Activated T-cell treated with anti-CD3 and anti-CD28 coated beads for 48 hours (primary cell): ENCODE measurements at regions not wholly inside any gene's neighbourhood (a gene's known extent, or its start where the extent isn't known, plus 50 kb on each side); places are given as distances from the start of the nearest gene placed in this dataset.

Experiments used
- DNase-seq: peaks from one replicate; pipeline ENCODE4 v3.0.0-alpha.2; 2020; ENCODE audit warnings: low read depth

DNA sequence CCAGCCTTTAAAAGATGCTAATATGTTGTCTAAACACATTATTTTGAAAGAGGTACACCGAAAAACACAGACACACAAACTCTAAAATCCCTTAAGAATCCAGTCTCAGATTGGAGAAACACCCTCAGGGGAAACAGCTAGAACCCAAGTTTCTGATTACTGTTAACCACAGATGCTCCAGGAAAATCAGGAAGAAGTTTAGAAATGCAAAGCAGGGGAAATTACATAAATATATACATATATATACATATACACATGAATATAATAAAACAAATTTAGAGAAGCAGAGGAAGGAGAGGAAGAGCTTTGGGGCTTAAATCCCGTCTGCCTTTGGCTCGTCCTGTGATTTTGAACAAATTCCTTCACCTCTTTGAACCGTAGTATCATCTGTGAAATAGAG, 73.2 kb upstream of the KLF4 start:
- no peak for DNase-seq

- no peak for DNase-seq
Observed at GRCh38 chr9:107559494-107560086, 70.0 kb upstream of the KLF4 start.

DNA sequence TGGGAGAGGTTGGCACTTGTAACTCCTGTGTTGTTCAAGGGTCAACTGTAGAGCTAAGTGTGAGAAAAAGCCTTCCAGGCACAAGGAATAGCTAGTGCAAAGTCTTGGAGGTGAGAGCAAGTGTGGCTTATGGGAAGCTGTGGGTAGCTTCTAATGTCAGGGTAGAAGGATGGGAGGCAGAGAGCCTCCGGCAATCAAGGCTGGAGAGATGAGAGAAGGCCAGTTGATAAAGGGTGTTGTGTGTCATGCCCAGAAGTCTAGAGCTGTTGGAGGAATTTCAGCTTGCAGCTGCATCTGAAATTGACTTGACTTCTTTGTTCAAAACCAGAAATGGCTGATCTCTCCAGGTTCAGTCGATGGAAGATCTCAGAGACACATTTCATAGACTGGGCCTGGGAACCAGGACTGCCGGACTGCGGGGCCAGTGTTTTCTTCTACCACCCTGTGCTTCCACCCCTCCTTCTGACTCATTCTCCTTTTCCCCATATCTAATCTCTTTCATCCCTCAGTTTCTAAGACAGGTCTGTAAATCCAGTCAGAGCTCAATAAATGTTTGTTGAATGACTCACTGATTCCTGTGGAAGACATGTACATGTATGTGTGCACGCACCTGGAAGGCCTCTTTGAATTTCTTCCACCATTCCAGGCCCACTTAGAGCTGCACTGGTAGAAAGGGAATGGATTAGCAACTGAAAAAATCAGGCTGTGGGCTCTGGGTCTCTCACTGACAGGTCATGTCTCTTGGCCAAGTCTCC, 67.8 kb upstream of the KLF4 start:
- no peak for DNase-seq

GRCh38 chr9:107554636-107555035, 65.1 kb upstream of the KLF4 start:
- DNase-seq: no peak

- no peak for DNase-seq
Observed at GRCh38 chr9:107548298-107549142, 59.0 kb upstream of the KLF4 start.

DNA sequence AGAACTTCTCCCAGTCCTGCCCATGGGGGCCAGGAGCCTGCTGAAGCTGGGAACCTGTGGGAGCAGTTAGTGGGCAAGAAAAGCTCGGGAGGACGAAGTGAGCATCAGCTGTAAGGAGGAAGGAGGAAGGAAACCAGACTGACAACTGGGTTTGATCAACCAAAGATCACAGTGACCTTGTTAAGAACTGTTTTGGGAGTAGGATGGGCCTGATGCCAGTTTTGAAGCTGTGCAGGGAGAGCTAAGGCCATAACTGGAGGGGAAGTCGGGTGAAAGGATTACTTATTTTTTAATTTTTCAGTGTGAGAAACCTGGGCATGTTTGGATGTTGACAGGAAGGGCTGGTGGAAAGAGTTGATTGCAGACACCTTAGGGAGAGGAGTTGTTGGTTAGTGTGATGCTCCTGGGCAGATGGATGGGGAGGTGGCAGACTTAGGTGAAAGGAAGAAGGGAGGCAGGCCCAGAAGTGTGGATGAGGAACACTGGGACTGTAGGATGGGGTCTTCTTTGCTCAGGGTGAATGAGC, 58.3 kb upstream of the KLF4 start:
- DNase-seq: no peak

DNA sequence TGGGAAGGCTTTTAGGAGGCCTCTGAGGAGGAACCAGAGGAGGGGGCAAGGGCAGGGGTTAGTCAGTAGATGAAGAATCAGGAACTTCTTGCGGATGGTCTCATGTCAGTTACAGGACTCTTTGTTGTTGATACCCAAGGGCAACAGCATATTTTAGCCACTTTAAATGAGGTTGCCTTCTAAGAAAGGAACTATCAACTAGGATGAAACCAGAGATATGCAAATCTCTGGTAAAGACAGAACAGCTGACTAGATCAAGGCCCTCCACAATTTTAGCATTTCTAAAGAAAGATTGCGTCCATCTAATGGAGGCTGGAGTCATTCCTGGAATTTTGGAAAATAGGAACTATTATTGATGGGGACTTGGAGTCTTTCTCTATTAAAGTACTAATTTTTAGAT, 57.7 kb upstream of the KLF4 start:
- no peak for DNase-seq

GRCh38 chr9:107546859-107547258, 57.3 kb upstream of the KLF4 start:
- no peak for DNase-seq

DNA sequence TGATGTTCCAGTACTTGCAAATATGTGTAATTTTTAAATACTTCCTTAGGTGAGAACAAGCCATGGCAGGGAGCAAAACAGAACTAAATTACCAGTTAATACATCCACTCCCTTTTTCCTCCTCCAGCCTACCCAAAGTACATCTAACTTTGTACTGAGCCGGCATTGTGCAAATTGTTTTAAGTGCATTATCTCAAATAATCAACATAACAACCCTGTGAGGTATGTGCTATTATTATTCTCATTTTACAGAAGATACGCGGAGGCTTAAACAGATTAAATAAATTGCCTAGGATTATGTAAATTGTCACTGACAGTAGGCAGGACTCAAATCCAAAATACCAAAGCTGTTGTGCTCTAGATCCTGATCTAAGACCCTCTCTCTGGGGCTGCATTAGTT, 55.5 kb upstream of the KLF4 start:
- DNase-seq: no peak

- no peak for DNase-seq
Observed at GRCh38 chr9:107542411-107543157, 53.0 kb upstream of the KLF4 start.

DNA sequence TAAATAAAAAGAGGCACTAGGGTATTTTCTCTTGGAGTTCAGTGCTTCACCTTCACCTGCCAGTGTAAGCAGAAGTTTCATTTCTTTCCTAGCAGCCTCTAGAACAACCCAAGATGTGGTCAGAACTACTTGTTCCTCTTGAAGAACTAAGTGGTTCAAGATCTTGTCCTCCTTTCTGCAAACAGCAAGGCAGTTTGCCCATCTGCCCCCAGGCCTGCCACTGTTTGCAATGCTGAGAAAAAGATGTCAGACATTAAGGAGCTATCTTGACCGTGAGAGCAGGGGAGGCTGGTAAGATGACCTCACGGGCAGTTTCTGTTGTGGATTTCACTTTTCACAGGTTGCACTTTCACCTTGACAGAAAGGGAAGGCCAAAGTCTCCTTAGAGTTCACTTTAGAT, 52.0 kb upstream of the KLF4 start:
- DNase-seq: no peak

GRCh38 chr9:107540164-107540561, 50.6 kb upstream of the KLF4 start:
- DNase-seq: no peak

DNA sequence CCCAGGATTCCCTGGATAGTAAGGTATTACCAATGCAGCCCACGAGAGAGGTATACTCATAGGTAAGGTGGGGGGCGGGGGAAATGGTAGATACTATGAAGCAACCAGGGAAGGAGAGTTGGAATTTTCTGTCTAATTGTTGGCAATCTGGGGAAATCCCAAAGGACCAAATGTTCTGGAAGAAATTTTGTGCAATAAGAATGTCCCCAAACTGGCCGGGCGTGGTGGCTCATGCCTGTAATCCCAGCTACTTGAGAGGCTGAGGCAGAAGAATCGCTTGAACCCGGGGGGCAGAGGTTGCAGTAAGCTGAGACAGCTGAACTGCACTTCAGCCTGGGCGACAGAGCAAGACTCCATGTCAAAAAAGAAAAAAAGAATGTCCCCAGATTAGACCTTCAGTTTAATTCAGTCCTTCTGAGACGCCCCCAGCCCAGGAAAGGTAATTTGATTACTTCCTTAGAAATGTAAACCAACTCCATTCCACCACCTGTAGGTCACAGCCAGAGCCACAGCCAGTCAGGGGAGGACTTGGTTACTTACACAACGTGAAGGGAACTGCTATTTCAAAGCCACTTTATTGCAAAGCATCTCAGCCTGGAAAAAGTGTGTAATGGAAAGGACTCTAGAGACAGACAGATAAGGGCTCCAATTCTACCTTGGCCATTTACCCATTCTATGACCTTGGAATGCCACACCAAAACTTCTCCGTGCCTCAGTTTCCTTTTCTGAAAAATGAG, 50.0 kb upstream of the KLF4 start:
- no peak for DNase-seq
